H7 (cell line): ENCODE measurements at regions not wholly inside any gene's neighbourhood (a gene's known extent, or its start where the extent isn't known, plus 50 kb on each side); places are given as distances from the start of the nearest gene placed in this dataset.
A peak's percentile ranks its signal among the peaks of the same experiment; 100 is the strongest.

Source experiments
- DNase-seq: peaks from one replicate; pipeline ENCODE4 v3.0.0; 2012
- H3K27me3 ChIP-seq: 2 replicates; pipeline ENCODE4 v1.6.0; 2011; ENCODE audit warnings: mild to moderate bottlenecking, low read length; ENCODE audit not compliant: control insufficient read depth, insufficient read depth
- H3K36me3 ChIP-seq: replicated peaks from 2 replicates; pipeline ENCODE4 v1.5.1; 2011; ENCODE audit warnings: low read length; ENCODE audit not compliant: control insufficient read depth, insufficient read depth
- H3K4me3 ChIP-seq: 2 replicates; pipeline ENCODE4 v1.5.1; 2011; ENCODE audit warnings: low read depth, mild to moderate bottlenecking, control low read depth, low read length, moderate library complexity; ENCODE audit not compliant: insufficient read depth

GRCh38 chr4:95638920-95639501, 90.2 kb upstream of the UNC5C start:
- no peaks in the 10 kb centered on the region for H3K36me3 ChIP-seq
- DNase-seq, result no peak
- no peak overlapping the region for H3K4me3 ChIP-seq
- no peaks in the 10 kb centered on the region for H3K27me3 ChIP-seq

GRCh38 chr4:95637043-95637600, 88.3 kb upstream of the UNC5C start:
- Histone ChIP-seq H3K4me3 (no peak overlapping the region), H3K36me3 (no peaks in the 10 kb centered on the region), H3K27me3 (no peaks in the 10 kb centered on the region)
- peak; percentile 19 for DNase-seq

GRCh38 chr4:95636061-95636460, 87.3 kb upstream of the UNC5C start:
- Histone ChIP-seq H3K27me3 (no peaks in the 10 kb centered on the region), H3K4me3 (no peak overlapping the region), H3K36me3 (no peaks in the 10 kb centered on the region)
- DNase-seq, result no peak

DNA sequence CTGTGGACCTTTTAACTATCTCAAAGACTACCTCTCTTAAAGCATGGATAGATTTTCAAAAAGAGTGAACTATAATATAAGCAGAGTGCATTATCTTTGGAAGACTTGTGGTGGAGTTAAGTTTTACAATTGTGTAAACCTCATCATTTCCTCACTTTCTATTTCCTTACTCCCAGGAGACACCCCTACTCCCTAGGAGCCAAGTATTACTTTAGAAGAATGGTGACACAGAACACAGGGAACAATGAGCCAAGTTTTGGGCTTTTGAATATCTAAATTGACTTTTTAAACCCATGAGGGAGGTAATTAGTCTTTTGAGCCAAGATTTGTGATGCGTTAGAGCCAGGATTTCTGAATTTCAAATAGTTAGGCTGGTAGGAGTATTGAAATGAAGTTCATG, 78.9 kb upstream of the UNC5C start:
- no peaks in the 10 kb centered on the region for H3K27me3 ChIP-seq
- no peak for DNase-seq
- H3K4me3 ChIP-seq, result no peak overlapping the region
- no peaks in the 10 kb centered on the region for H3K36me3 ChIP-seq

DNA sequence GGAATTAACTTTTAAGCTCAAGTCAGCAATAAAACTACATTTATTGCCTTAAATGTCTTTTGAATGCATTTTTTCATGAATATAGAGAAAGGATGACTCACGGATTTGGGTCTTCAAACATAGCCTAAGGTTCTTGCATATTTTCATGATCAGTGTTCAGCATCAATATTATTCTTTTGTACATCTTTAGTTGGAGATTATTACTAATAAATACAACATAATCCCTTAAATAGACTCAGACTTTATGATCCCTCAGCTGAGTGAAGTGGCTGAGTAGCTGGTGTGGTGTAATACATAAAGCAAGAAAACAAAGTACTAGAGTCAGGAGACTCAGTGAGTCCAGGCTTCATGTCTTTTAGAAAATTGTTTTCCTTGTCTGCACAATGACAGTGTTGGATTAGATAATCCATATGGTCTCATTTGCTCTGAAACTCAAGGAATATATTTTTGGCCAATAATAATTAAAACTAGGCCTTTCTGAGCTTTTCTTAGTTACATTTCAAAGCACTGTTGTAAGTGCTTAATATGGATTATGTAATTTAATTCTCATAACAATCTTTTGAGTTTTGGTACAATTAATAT, 78.3 kb upstream of the UNC5C start:
- no peak for DNase-seq
- Histone ChIP-seq H3K27me3 (no peaks in the 10 kb centered on the region), H3K4me3 (no peak overlapping the region), H3K36me3 (no peaks in the 10 kb centered on the region)

- no peak overlapping the region for H3K4me3 ChIP-seq
- no peaks in the 10 kb centered on the region for H3K36me3 ChIP-seq
- no peaks in the 10 kb centered on the region for H3K27me3 ChIP-seq
- no peak for DNase-seq
These were observed 76.2 kb upstream of the UNC5C start for GRCh38 chr4:95625020-95625419.

DNA sequence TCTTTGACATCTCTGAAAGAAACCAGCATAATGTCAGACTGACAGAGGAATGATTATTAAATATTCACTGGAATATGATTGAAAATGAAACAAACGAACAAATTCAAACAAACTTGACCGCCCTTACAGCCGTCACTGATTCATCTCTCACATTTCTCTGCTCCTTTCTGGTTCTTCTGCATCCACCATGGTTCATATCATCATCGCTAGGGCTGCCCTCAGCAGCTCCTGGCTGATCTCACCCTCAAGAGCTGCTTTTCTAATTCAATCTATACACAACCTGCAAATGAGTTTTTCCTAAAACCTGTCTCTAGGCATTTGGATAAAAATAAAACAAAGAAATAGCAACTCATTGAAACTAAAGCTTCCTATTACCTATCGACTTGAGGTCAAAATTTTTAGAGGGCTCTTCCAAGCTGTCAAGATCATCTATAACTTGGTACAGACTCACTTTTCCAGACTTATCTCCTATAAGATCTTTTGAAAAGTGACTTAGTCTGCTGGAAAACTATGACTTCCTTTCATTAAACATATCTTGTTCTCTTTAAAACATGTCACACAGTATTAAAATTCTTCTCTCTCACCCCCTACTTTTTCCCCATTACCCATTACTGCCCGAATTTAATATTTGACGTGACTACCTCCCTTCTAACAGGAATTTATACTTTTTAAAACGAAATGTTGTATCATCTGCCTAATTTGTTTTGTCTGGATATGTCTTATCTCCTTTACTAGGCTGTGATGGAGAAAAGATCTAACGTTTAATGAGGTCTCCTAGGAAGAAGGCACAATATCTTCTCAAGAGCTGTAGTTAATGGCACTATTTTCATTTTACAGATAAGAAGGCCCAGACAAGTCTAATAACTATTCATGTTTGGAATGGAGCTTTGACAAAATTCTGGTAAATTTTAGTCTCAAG, 71.0 kb upstream of the UNC5C start:
- H3K4me3 ChIP-seq, result no peak overlapping the region
- no peaks in the 10 kb centered on the region for H3K36me3 ChIP-seq
- no peak for DNase-seq
- no peaks in the 10 kb centered on the region for H3K27me3 ChIP-seq

DNA sequence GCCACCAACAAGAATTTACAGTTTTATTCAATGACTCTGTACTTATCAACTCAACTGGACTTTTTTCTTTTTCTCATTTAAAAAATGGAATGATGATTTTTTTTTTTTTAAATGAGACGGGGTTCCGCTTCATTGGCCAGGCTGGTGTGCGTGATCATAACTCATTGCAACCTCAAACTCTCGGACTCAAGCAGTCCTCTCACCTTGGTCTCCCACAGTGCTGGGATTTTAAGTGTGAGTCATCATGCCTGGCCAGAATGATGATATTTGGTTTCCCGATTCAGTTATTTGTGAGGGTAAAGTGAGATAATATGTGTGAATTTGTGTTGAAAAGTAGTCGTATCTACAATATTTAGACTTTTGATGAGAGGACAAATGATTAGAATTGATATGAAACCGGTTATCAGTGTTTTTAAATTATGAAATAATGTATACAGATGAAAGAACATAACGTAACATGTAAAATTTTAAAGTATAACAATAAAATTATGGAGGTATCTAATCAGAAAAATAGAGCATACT, 66.0 kb upstream of the UNC5C start:
- DNase-seq, result no peak
- Histone ChIP-seq H3K36me3 (no peaks in the 10 kb centered on the region), H3K4me3 (no peak overlapping the region), H3K27me3 (no peaks in the 10 kb centered on the region)

GRCh38 chr4:95610061-95610569, 61.3 kb upstream of the UNC5C start:
- no peaks in the 10 kb centered on the region for H3K36me3 ChIP-seq
- H3K4me3 ChIP-seq, result no peak overlapping the region
- no peak for DNase-seq
- H3K27me3 ChIP-seq, result no peaks in the 10 kb centered on the region

DNA sequence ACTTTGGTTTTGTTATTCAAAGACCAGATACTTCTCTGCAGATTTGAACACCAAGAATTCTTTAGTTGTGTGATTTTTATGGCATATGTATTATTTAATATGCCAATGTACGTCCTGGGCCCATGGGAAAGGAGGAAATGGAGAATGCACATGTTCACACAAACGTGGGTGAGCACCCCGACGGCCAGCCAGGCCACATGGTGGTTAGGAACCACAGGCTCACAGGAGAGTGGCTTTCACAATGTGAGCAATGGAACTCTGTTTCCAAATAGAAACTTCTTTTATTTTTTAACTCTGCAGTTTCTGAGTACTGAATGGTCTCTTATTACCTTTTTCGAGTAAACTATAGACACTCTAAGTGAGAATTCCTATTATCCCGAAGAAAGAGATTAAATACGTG, 58.0 kb upstream of the UNC5C start:
- H3K27me3 ChIP-seq, result no peaks in the 10 kb centered on the region
- no peak for DNase-seq
- no peaks in the 10 kb centered on the region for H3K36me3 ChIP-seq
- H3K4me3 ChIP-seq, result no peak overlapping the region

- no peaks in the 10 kb centered on the region for H3K27me3 ChIP-seq
- H3K4me3 ChIP-seq, result no peak overlapping the region
- no peaks in the 10 kb centered on the region for H3K36me3 ChIP-seq
- no peak for DNase-seq
These were observed 54.6 kb upstream of the UNC5C start for GRCh38 chr4:95603393-95603792.

DNA sequence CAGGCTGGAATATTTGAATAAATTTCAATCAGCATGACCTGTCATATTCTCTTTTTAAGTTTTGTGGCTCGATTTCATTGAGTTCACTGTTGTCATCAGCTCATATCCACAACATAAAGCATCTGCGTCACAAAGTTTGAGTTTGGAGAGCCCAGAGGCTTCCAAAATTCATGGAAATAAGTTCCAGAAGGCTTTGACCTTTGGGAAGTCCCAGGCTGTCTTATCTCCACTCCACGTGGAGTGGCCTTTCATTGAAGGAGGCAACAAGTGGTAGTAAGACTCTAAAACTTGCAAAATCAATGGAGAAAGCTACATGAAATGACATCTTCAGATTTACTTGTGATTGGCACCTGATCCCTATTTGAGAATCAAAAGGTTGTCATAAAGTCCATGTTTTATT, 54.1 kb upstream of the UNC5C start:
- no peak overlapping the region for H3K4me3 ChIP-seq
- no peak for DNase-seq
- no peaks in the 10 kb centered on the region for H3K36me3 ChIP-seq
- no peaks in the 10 kb centered on the region for H3K27me3 ChIP-seq

DNA sequence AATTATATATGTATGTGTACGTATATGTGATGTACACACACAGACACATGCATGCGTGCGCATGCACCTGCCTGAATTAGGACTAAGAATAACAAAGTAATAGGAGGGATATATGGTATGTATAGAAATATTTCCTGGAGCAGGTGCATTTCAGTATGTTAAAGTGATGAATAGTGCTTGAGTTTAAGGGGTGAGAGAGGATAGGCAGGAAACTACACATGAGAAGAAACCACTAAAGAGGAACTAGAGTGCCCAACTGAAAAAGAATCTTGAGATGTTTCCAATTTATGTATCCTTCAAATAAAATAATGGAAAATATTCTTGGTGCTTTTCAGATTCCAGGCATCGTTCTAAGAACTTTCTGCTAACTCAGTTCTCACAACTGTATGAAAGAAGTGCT, 52.6 kb upstream of the UNC5C start:
- Histone ChIP-seq H3K4me3 (no peak overlapping the region), H3K36me3 (no peaks in the 10 kb centered on the region), H3K27me3 (no peaks in the 10 kb centered on the region)
- no peak for DNase-seq

DNA sequence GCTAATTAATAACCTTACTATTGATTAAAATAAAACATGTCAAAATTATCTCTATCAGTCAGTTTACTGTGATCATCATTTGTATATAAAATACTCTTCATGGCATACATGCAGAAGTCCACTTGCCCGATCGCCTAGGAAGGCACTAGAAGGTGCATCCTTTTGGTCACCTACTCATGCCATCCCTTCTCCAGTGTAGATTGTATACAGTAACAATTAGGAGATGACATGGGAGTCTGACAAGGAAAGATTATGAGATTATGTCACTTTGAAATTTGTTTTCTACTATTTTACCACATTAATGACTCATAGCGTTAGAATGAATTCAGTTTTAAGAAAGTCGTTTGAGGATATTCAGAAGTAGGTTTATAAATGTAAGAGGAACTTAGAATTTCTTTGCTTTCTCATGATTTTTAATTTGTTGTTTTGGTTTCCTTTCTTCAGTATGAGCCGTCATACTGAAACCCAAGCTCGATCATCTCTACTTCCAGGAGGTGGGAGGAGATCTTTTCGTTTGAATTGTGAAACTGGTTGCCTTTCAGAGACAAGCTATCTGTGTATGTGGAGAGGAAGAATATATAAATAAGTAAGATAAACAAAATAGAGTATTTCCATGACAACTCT, 51.1 kb upstream of the UNC5C start:
- Histone ChIP-seq H3K27me3 (no peaks in the 10 kb centered on the region), H3K4me3 (no peak overlapping the region), H3K36me3 (no peaks in the 10 kb centered on the region)
- DNase-seq, result no peak
